Endometrial microvascular endothelial cells (primary cell): ENCODE measurements at regions not wholly inside any gene's neighbourhood (a gene's known extent, or its start where the extent isn't known, plus 50 kb on each side); places are given as distances from the start of the nearest gene placed in this dataset.

Experiments used
- in situ Hi-C: cut with HindIII; loops from 2 replicates; pipeline ENCODE4 v1.10.0; 2017; ENCODE audit warnings: low sequenced_read_pairs, low pct_unique_long_range_greater_than_20kb; ENCODE audit errors: inconsistent ontology term

DNA sequence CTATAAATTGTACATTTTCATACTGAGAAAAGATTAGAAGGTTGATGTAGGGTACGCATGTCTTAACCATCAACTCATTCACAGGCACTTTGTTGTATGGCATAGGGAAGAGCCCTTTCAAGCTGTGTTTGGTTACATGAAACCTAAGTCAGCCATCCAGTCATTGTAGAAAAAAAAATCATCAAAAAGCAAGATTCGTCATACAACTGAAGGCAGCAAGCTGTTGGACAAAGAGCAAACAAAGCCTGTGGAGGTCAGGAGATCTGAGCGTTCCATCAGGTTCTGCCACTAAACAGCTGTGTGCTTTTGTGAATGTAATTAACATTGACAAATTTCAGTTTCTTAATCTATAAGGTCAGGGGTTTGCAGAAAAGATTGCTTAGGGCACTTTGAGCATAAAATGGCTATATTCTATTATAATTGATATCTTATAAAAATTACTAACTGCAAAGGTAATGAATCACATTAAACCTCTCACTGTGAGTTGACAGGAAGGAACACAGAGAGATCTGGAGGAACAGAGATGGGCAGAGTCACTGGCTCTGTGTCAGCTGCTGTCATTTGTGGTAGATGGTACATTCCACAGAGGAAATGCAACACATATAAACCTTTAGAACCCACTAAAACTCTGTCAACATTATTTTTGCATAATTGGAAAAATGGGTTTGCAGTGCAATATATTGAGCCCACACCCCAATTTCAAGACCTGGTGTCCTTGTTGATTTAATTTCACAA lies 66.3 kb upstream of the MYOCD start:
- in situ Hi-C loops = no loop called here

DNA sequence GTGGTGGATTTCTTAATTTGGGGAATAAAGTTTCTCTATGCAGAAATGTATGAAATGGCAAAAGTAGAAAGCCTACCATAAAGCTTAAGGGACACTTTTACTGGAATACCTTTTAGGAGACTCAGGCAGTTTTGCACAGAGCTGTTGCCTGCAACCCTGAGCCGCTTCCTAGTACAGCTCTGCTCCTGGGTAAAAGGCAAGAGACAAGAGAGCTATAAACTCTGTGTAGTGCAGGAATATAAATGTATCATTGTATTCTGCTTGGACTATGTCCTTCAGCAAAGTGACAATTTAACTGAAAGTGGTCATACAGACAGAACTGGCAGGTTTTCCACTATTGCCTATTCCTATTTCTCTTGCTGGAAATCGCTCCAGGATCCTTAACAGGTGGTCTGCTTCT lies 65.3 kb upstream of the MYOCD start:
- in situ Hi-C loops = no loop called here

GRCh38 chr17:12603566-12603965 lies 62.1 kb upstream of the MYOCD start:
- in situ Hi-C loops = no loop called here

DNA sequence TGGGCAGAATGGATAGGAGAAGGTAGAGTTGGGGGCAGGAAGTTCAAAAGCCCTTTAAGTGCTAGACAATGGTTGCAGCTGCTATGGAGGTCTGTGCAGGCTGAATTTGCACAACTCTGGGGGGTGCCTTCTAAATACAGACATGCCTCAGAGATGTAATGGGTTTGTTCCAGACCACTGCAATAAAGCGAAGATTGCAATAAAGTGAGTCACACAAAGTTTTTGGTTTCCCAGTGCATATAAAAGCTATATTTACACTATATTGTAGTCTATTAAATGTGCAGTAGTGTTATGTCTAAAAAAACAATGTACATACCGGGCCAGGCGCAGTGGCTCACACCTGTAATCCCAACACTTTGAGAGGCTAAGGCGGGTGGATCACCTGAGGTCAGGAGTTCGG lies 60.5 kb upstream of the MYOCD start:
- in situ Hi-C loops = no loop called here

DNA sequence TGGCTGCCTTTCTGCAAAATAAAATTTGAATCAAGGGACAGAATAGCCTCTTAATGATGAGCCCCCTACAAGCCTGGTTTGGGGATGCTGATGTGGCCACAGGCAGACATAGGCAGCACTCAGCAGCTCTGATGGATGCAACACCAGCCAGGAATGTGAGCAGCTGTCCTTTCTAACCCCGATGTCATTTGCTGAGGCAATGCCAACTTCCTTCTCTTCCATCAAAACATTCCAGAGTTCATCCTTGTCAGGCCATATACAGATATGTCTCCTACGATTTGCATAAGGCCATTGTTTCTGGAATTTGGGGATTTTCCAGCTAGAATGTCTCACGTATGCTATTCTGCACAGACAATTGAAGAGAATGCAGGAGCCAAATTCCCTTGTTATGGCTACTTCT lies 52.1 kb upstream of the MYOCD start:
- in situ Hi-C loops = loop anchor here (10.0 kb wide), 1 partner anchor 79 kb away; no protein-coding TSS in a partner anchor
